ENCODE measurements at regions not wholly inside any gene's neighbourhood (a gene's known extent, or its start where the extent isn't known, plus 50 kb on each side); places are given as distances from the start of the nearest gene placed in this dataset.

Small RNA genes lying in the stretch of these regions (small RNA-seq; reads per million reads assigned to genes)
- gene RF00425 (ENCODE audit: insufficient read depth in 2 of 3, insufficient read length in 3 of 3, low read depth in 2 of 3, low replicate concordance in 1 of 3) = 0 reads per million in 3 experiments
- 0 reads per million in 3 experiments for gene RN7SKP52 (ENCODE audit: insufficient read depth in 2 of 3, insufficient read length in 3 of 3, low read depth in 2 of 3, low replicate concordance in 1 of 3)
- 0 reads per million in 3 experiments for gene RNA5SP148 (ENCODE audit: insufficient read depth in 2 of 3, insufficient read length in 3 of 3, low read depth in 2 of 3, low replicate concordance in 1 of 3)
- gene RNU6-1120P (ENCODE audit: insufficient read depth in 2 of 3, insufficient read length in 3 of 3, low read depth in 2 of 3, low replicate concordance in 1 of 3) = 0 reads per million in 3 experiments
